AG09309 (cell line): ENCODE measurements at regions not wholly inside any gene's neighbourhood (a gene's known extent, or its start where the extent isn't known, plus 50 kb on each side); places are given as distances from the start of the nearest gene placed in this dataset.

Experiments
- DNase-seq: peaks from one replicate; pipeline ENCODE4 v3.0.0-alpha.2; 2010; ENCODE audit warnings: low read depth
- H3K4me3 ChIP-seq: 2 replicates; pipeline ENCODE4 v1.5.1; 2011; ENCODE audit warnings: mild to moderate bottlenecking, low read depth, low read length, moderate library complexity; ENCODE audit not compliant: control insufficient read depth
- TF ChIP-seq, protein P1 (sequence below): IDR thresholded peaks from 2 replicates; pipeline ENCODE4 v1.5.1; 2011; ENCODE audit warnings: mild to moderate bottlenecking, low read depth, low read length, inconsistent platforms; ENCODE audit not compliant: insufficient read depth, control insufficient read depth; ENCODE audit errors: missing control alignments

DNA sequence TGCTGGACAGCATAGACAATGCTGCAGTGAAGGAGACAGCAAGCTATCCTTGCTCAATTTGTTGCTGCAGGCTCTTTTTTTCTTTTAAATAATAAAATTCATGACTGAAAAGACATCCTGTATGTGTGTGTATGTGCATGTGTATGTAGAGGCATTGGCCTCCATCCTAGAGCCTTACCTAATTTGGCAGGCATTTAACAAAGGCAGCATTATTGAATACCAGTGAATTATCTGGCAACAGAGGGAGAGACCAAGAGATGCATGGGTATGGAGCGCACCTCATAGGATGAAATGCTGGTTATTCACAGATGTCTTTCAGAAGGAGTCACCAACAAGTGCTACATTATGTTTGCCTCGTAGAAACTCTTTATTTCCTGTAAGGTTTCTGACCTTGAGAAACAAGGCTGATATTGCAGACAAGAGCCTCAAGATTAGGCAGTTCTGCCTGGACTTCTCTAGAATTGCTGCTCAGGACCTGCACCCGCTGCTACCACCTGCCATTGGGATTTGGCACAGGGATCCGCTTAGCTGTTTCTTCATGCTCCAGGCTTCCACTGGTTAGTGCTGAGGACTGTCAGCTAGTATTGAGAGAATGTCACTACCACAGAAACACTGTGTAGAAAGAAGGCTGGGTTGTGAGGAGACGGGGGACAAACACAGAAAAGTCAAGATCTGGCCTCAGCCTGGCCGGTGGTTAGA, 247.7 kb upstream of the RFX3 start:
- DNase-seq, result no peak
- TF ChIP-seq, protein P1, sequence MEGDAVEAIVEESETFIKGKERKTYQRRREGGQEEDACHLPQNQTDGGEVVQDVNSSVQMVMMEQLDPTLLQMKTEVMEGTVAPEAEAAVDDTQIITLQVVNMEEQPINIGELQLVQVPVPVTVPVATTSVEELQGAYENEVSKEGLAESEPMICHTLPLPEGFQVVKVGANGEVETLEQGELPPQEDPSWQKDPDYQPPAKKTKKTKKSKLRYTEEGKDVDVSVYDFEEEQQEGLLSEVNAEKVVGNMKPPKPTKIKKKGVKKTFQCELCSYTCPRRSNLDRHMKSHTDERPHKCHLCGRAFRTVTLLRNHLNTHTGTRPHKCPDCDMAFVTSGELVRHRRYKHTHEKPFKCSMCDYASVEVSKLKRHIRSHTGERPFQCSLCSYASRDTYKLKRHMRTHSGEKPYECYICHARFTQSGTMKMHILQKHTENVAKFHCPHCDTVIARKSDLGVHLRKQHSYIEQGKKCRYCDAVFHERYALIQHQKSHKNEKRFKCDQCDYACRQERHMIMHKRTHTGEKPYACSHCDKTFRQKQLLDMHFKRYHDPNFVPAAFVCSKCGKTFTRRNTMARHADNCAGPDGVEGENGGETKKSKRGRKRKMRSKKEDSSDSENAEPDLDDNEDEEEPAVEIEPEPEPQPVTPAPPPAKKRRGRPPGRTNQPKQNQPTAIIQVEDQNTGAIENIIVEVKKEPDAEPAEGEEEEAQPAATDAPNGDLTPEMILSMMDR, result no peak
- H3K4me3 ChIP-seq, result no peak overlapping the region

DNA sequence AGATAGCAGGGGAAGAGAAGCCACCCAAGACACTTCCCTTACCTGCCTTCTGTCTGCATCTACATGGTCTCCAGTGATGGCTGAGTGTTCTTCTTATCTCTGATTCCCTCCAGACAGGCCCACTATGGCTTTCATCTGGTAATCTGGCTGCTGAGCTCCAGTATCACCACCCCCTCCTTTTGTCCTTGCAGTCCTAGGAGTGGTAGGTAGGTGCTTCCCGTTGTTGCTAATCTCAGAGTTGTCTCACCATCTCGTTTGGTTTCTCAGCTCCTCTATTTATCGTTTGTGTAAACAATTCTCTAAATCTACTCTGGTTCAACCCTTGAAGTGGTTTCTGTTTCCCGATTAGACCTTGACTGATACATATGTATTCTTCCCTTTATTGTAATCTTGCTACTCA, 243.8 kb upstream of the RFX3 start:
- TF ChIP-seq, protein P1, result no peak
- H3K4me3 ChIP-seq, result no peak overlapping the region
- no peak for DNase-seq

DNA sequence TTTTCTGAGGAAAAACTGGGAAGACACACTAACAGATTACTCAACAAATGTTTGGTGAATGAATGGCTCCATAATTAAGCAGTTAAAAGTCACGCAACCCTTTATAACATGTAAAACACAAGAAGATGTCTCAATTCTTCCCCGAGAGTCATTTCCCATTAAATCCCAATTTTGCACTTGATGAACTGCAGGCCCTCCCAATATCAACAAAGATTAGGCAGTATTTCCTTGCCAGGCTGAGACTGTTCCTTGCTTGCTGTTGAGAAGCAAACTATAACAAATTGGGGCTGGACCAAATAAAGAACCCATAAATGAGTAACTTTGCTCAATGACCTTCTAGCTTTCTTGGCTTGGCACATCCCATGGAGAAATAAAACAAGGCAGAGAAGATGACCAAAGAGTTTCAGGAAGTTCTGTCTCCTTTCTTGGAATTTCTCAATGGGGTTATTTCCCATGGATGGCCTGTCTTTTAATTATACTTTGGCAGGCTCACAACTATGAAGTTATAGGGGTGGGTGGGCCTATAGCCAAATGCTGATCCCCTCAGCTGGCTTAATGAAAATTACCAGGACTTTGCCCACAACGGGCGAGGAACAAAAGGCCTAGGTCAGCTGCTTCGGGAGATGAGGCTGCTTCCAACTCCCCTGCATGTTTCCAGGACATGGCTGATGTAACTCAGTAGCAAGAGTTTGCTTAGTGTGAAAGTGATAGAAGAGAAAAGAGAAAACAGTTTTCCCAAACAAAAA, 243.1 kb upstream of the RFX3 start:
- TF ChIP-seq, protein P1, result no peak
- no peak overlapping the region for H3K4me3 ChIP-seq
- peak; percentile 85 for DNase-seq

DNA sequence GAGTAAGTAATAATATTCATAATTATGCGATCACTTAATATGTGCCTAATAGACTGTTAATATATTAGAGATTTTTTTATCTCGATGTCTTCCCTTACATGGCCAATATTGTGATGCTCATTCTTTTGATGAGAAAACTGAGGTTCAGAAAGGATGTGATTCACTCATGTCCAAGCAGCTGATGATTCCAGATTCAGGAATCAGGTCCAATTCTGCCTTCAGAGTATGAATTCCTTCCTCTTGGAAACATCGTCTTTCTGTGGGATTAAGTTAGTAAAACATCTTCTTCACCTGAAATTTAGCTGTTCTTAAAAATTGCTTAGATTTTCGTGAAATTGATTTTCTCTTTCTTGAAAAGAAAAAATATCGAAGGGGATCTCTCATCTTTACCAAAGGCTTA, 242.5 kb upstream of the RFX3 start:
- TF ChIP-seq, protein P1, result peak; percentile 12
- H3K4me3 ChIP-seq, result no peak overlapping the region
- peak; percentile 18 for DNase-seq

DNA sequence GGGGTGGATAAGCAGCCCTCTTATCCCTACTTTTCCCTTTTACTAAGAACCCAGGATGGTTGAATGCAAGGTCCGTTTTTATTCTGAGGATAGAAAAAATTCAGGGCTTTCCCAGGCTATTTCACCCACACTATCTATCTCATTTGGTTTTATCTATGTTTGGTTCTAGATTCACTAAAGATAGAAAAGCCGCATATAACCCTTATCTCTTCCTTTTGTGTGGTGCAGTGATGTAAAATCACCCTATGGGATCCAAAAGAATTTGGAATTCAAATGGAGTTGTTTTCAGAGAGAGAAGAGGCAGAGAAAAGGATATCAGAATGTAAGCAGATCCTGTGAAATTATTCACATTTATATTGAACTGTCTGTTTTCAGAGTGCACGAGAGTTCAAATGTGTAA, 236.3 kb upstream of the RFX3 start:
- no peak overlapping the region for H3K4me3 ChIP-seq
- TF ChIP-seq, protein P1, result no peak
- DNase-seq, result no peak

DNA sequence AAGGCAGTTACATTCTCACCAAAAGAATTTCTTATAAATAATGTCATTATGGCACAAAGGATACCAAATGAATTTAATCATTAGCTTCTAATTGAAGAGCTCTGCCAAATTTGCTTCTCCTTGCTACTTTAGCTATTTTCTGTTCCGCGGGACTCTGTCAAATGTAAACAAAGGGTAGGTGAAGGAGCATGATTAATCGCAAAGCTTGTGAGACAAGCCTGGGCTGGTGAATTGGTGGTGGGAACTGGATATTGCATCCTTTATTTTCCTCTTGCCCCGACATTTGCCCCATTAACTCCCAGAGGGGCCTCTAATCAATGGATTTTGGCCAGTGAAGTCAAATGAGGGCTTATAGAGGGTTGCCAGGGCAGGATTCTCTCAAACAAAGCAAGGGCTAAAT, 234.2 kb upstream of the RFX3 start:
- no peak for DNase-seq
- TF ChIP-seq, protein P1, result no peak
- H3K4me3 ChIP-seq, result no peak overlapping the region
